ENCODE measurements at regions not wholly inside any gene's neighbourhood (a gene's known extent, or its start where the extent isn't known, plus 50 kb on each side); places are given as distances from the start of the nearest gene placed in this dataset.

- no peaks in the 10 kb centered on the region for H3K27me3 ChIP-seq (ENCODE audit: control insufficient read depth, insufficient read depth, low read length)
- no peak overlapping the region for H3K27ac ChIP-seq (ENCODE audit: insufficient read depth, low read length)
- TF ChIP-seq EZH2 (IDR thresholded peaks at IDR 0.05; ENCODE audit: low read length, missing control alignments) (no peak), CTCF (conservative IDR thresholded peaks at IDR 0.05 in 1 of 2, IDR thresholded peaks at IDR 0.05 in 1 of 2; ENCODE audit: low read depth in 1 of 2, low read length in 2 of 2) (no peak)
- no peaks in the 10 kb centered on the region for H4K20me1 ChIP-seq (ENCODE audit: control insufficient read depth, extremely low read depth, insufficient read depth, low read length)
- H3K4me1 ChIP-seq (ENCODE audit: control insufficient read depth, extremely low read depth, insufficient read depth, low read length): no peaks in the 10 kb centered on the region
- no peak overlapping the region for H3K4me2 ChIP-seq (ENCODE audit: extremely low read depth, insufficient read depth, low read length)
- no peak overlapping the region for H3K9ac ChIP-seq (ENCODE audit: insufficient read depth, low read length)
- H3K4me3 ChIP-seq (replicated peaks in 1 of 4; ENCODE audit: control extremely low read depth in 1 of 4, insufficient read depth in 1 of 4, low read depth in 3 of 4, low read length in 4 of 4): no peak overlapping the region
- no peaks in the 10 kb centered on the region for H3K79me2 ChIP-seq (ENCODE audit: control insufficient read depth, insufficient read depth, low read length)
- H3K36me3 ChIP-seq (ENCODE audit: control insufficient read depth, insufficient read depth, low read length): no peaks in the 10 kb centered on the region
- no peak overlapping the region for H2AFZ ChIP-seq (ENCODE audit: low read length)
- no peaks in the 10 kb centered on the region for H3K9me3 ChIP-seq (ENCODE audit: control insufficient read depth, insufficient read depth, low read depth, low read length)
- DNase-seq (ENCODE audit: low read depth in 2 of 2): no peak
Observed at GRCh38 chr5:27475063-27475462, 436.7 kb upstream of the CDH9 start.

GRCh38 chr5:27474395-27474794 lies 436.0 kb upstream of the CDH9 start:
- no peak for TF ChIP-seq CTCF (conservative IDR thresholded peaks at IDR 0.05 in 1 of 2, IDR thresholded peaks at IDR 0.05 in 1 of 2; ENCODE audit: low read depth in 1 of 2, low read length in 2 of 2)
- H3K9ac ChIP-seq (ENCODE audit: insufficient read depth, low read length): no peak overlapping the region
- no peaks in the 10 kb centered on the region for H3K9me3 ChIP-seq (ENCODE audit: control insufficient read depth, insufficient read depth, low read depth, low read length)
- H3K79me2 ChIP-seq (ENCODE audit: control insufficient read depth, insufficient read depth, low read length): no peaks in the 10 kb centered on the region
- H3K4me2 ChIP-seq (ENCODE audit: extremely low read depth, insufficient read depth, low read length): no peak overlapping the region
- no peak overlapping the region for H2AFZ ChIP-seq (ENCODE audit: low read length)
- no peak for DNase-seq (ENCODE audit: low read depth in 2 of 2)
- no peaks in the 10 kb centered on the region for H3K36me3 ChIP-seq (ENCODE audit: control insufficient read depth, insufficient read depth, low read length)
- no peaks in the 10 kb centered on the region for H4K20me1 ChIP-seq (ENCODE audit: control insufficient read depth, extremely low read depth, insufficient read depth, low read length)
- no peak overlapping the region for H3K4me3 ChIP-seq (replicated peaks in 1 of 4; ENCODE audit: control extremely low read depth in 1 of 4, insufficient read depth in 1 of 4, low read depth in 3 of 4, low read length in 4 of 4)
- H3K4me1 ChIP-seq (ENCODE audit: control insufficient read depth, extremely low read depth, insufficient read depth, low read length): no peaks in the 10 kb centered on the region
- H3K27me3 ChIP-seq (ENCODE audit: control insufficient read depth, insufficient read depth, low read length): no peaks in the 10 kb centered on the region
- no peak overlapping the region for H3K27ac ChIP-seq (ENCODE audit: insufficient read depth, low read length)

GRCh38 chr5:27474047-27474309 lies 435.6 kb upstream of the CDH9 start:
- H3K36me3 ChIP-seq (ENCODE audit: control insufficient read depth, insufficient read depth, low read length): no peaks in the 10 kb centered on the region
- no peaks in the 10 kb centered on the region for H4K20me1 ChIP-seq (ENCODE audit: control insufficient read depth, extremely low read depth, insufficient read depth, low read length)
- H3K27ac ChIP-seq (ENCODE audit: insufficient read depth, low read length): no peak overlapping the region
- no peak overlapping the region for H3K4me3 ChIP-seq (replicated peaks in 1 of 4; ENCODE audit: control extremely low read depth in 1 of 4, insufficient read depth in 1 of 4, low read depth in 3 of 4, low read length in 4 of 4)
- H3K9me3 ChIP-seq (ENCODE audit: control insufficient read depth, insufficient read depth, low read depth, low read length): no peaks in the 10 kb centered on the region
- H3K27me3 ChIP-seq (ENCODE audit: control insufficient read depth, insufficient read depth, low read length): no peaks in the 10 kb centered on the region
- H3K9ac ChIP-seq (ENCODE audit: insufficient read depth, low read length): no peak overlapping the region
- no peak overlapping the region for H2AFZ ChIP-seq (ENCODE audit: low read length)
- no peak for DNase-seq (ENCODE audit: low read depth in 2 of 2)
- no peaks in the 10 kb centered on the region for H3K79me2 ChIP-seq (ENCODE audit: control insufficient read depth, insufficient read depth, low read length)
- no peak for TF ChIP-seq EZH2 (IDR thresholded peaks at IDR 0.05; ENCODE audit: low read length, missing control alignments)
- no peak for TF ChIP-seq CTCF (conservative IDR thresholded peaks at IDR 0.05 in 1 of 2, IDR thresholded peaks at IDR 0.05 in 1 of 2; ENCODE audit: low read depth in 1 of 2, low read length in 2 of 2)
- no peaks in the 10 kb centered on the region for H3K4me1 ChIP-seq (ENCODE audit: control insufficient read depth, extremely low read depth, insufficient read depth, low read length)
- no peak overlapping the region for H3K4me2 ChIP-seq (ENCODE audit: extremely low read depth, insufficient read depth, low read length)

All from fibroblast of lung (primary cell).